ENCODE measurements at regions not wholly inside any gene's neighbourhood (a gene's known extent, or its start where the extent isn't known, plus 50 kb on each side); places are given as distances from the start of the nearest gene placed in this dataset.

- H3K4me3 ChIP-seq (ENCODE audit: low read depth, low read length) = no peak overlapping the region
- TF ChIP-seq MYC (IDR thresholded peaks at IDR 0.05; ENCODE audit: low read depth, low read length) = no peak
- TF ChIP-seq, protein P1, sequence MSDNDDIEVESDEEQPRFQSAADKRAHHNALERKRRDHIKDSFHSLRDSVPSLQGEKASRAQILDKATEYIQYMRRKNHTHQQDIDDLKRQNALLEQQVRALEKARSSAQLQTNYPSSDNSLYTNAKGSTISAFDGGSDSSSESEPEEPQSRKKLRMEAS (IDR thresholded peaks at IDR 0.05; ENCODE audit: low read depth, low read length) = no peak
- no peak for TF ChIP-seq CTCF (IDR thresholded peaks at IDR 0.05; ENCODE audit: low read depth, low read length)
- no peak for DNase-seq (ENCODE audit: low read depth)
These were observed 130.4 kb upstream of the ECI2 start for GRCh38 chr6:4265740-4266139.

GRCh38 chr6:4264601-4265000 is 129.2 kb upstream of the ECI2 start:
- no peak overlapping the region for H3K4me3 ChIP-seq (ENCODE audit: low read depth, low read length)
- TF ChIP-seq POLR2A (IDR thresholded peaks at IDR 0.05; ENCODE audit: extremely low read depth, insufficient read length) = no peak
- TF ChIP-seq MYC (IDR thresholded peaks at IDR 0.05; ENCODE audit: low read depth, low read length) = no peak
- TF ChIP-seq CTCF (IDR thresholded peaks at IDR 0.05; ENCODE audit: low read depth, low read length) = no peak
- TF ChIP-seq, protein P1 (IDR thresholded peaks at IDR 0.05; ENCODE audit: low read depth, low read length) = no peak
- no peak for DNase-seq (ENCODE audit: low read depth)

DNA sequence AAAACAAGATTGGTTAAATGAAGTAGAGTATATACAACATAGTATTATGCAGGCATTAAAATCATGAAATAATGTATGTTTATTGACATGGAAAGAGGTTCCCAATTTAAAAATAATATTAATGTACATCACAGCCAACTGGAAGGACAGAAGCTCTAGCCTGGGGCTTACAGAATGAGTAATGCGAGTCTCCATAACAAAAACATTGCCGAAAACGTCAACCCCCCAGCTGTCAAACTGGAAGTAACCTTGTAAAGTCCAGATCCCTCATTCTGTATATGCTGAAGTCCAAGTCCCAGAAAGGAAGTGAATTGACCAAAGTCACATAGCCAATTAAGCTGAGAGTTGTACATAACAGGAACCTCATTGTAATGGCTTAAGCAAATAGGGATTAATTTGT is 128.7 kb upstream of the ECI2 start:
- DNase-seq (ENCODE audit: low read depth) = no peak
- TF ChIP-seq POLR2A (IDR thresholded peaks at IDR 0.05; ENCODE audit: extremely low read depth, insufficient read length) (no peak), CTCF (IDR thresholded peaks at IDR 0.05; ENCODE audit: low read depth, low read length) (no peak), MYC (IDR thresholded peaks at IDR 0.05; ENCODE audit: low read depth, low read length) (no peak)
- TF ChIP-seq, protein P1 (IDR thresholded peaks at IDR 0.05; ENCODE audit: low read depth, low read length) = no peak
- no peak overlapping the region for H3K4me3 ChIP-seq (ENCODE audit: low read depth, low read length)

DNA sequence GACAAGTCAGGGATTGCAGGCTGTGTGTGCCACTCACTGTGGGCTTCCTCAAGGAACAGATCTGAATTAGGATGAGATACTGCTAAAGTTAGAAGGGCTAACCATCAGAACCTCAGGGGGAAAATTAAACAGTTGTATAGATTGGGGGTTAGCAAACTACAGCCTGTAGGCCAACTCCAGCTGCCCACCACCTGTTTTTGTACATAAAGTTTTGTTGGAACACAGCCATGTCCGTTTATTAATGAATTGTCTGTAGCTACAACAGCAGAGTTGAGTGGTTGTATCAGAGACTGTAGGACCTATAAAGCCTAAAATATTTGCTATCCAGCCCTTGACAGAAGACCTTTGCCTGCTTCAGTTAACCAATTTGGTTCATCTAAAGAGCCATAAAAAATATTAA is 127.2 kb upstream of the ECI2 start:
- no peak for TF ChIP-seq MYC (IDR thresholded peaks at IDR 0.05; ENCODE audit: low read depth, low read length)
- TF ChIP-seq CTCF (IDR thresholded peaks at IDR 0.05; ENCODE audit: low read depth, low read length) = no peak
- TF ChIP-seq POLR2A (IDR thresholded peaks at IDR 0.05; ENCODE audit: extremely low read depth, insufficient read length) = no peak
- TF ChIP-seq, protein P1 (IDR thresholded peaks at IDR 0.05; ENCODE audit: low read depth, low read length) = no peak
- no peak overlapping the region for H3K4me3 ChIP-seq (ENCODE audit: low read depth, low read length)
- DNase-seq (ENCODE audit: low read depth) = no peak

DNA sequence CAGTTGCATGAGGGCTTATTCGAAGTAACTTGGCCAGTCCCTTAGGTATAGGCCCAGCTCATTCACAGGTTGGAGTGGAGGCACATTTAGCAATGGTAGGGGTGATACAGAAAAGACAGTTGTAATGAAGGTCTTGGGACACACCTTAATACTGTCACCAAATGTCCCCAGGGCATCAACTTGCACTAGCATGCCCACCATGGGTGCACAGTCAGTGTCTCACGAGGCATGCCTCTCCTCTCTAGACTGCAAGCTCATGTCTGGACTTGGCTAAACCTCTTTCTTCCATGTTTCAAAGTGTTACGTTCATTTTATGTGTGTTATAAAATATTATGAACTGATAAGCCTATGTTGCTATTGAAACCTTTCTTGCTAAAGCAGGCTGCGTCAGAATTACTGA is 124.0 kb upstream of the ECI2 start:
- H3K4me3 ChIP-seq (ENCODE audit: low read depth, low read length) = no peak overlapping the region
- DNase-seq (ENCODE audit: low read depth) = no peak
- TF ChIP-seq CTCF (IDR thresholded peaks at IDR 0.05; ENCODE audit: low read depth, low read length) = no peak
- no peak for TF ChIP-seq POLR2A (IDR thresholded peaks at IDR 0.05; ENCODE audit: extremely low read depth, insufficient read length)
- TF ChIP-seq MYC (IDR thresholded peaks at IDR 0.05; ENCODE audit: low read depth, low read length) = no peak

DNA sequence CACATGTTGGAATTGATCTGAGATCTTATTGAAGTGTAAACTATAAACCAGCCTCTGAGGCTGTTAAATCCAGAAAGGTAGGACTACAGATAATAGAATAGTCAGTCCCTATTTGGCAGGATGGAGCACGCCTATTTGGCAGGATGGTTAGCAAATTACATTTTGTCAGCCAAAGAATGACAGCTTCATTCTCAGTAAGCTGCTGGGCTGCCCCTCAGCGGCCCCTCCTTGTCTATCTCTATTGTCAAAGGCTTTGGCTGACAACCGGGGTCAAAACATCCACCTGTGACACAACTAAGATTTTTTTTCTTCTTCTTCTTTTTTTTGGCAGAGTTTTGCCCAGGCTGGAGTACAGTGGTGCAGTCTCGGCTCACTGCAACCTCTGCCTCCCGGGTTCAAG is 123.4 kb upstream of the ECI2 start:
- H3K4me3 ChIP-seq (ENCODE audit: low read depth, low read length) = no peak overlapping the region
- TF ChIP-seq POLR2A (IDR thresholded peaks at IDR 0.05; ENCODE audit: extremely low read depth, insufficient read length) = no peak
- no peak for TF ChIP-seq MYC (IDR thresholded peaks at IDR 0.05; ENCODE audit: low read depth, low read length)
- TF ChIP-seq, protein P1 (IDR thresholded peaks at IDR 0.05; ENCODE audit: low read depth, low read length) = no peak
- TF ChIP-seq CTCF (IDR thresholded peaks at IDR 0.05; ENCODE audit: low read depth, low read length) = no peak
- no peak for DNase-seq (ENCODE audit: low read depth)
